HG03103 (cell line): ENCODE measurements at regions not wholly inside any gene's neighbourhood (a gene's known extent, or its start where the extent isn't known, plus 50 kb on each side); places are given as distances from the start of the nearest gene placed in this dataset.
"Not testable (repeated sequence)": the region's sequence is repeated elsewhere in the genome, so short reads cannot be mapped to it uniquely, and the experiment has no call there.

Source experiments
- ATAC-seq: cut with Tn5 transposase; IDR thresholded peaks from one replicate; pipeline ENCODE4 v1.9.1; 2021; ENCODE audit warnings: low read depth; ENCODE audit not compliant: unreplicated experiment

GRCh38 chr11:42802201-42802899 lies 509.4 kb upstream of the API5 start:
- no peak for ATAC-seq

- ATAC-seq, result no peak
Observed at GRCh38 chr11:42806191-42806590, 505.6 kb upstream of the API5 start.

GRCh38 chr11:42812361-42812760 lies 499.4 kb upstream of the API5 start:
- ATAC-seq, result no peak

- ATAC-seq, result no peak
Observed at GRCh38 chr11:42812960-42813359, 498.8 kb upstream of the API5 start.

GRCh38 chr11:42816471-42816870 lies 495.3 kb upstream of the API5 start:
- ATAC-seq, result no peak

- ATAC-seq, result no peak
Observed at GRCh38 chr11:42819126-42819525, 492.7 kb upstream of the API5 start.

GRCh38 chr11:42822188-42822587 lies 489.6 kb upstream of the API5 start:
- not testable (repeated sequence) for ATAC-seq

GRCh38 chr11:42823546-42823945 lies 488.2 kb upstream of the API5 start:
- no peak for ATAC-seq

GRCh38 chr11:42824067-42824466 lies 487.7 kb upstream of the API5 start:
- no peak for ATAC-seq

GRCh38 chr11:42825598-42825997 lies 486.2 kb upstream of the API5 start:
- no peak for ATAC-seq

- no peak for ATAC-seq
Observed at GRCh38 chr11:42827845-42828244, 484.0 kb upstream of the API5 start.

GRCh38 chr11:42837994-42838393 lies 473.8 kb upstream of the API5 start:
- no peak for ATAC-seq

GRCh38 chr11:42840176-42840829 lies 471.5 kb upstream of the API5 start:
- ATAC-seq, result no peak

- ATAC-seq, result no peak
Observed at GRCh38 chr11:42840860-42841259, 470.9 kb upstream of the API5 start.

GRCh38 chr11:42841556-42841955 lies 470.2 kb upstream of the API5 start:
- ATAC-seq, result no peak

- no peak for ATAC-seq
Observed at GRCh38 chr11:42849362-42849761, 462.4 kb upstream of the API5 start.

GRCh38 chr11:42857344-42857743 lies 454.5 kb upstream of the API5 start:
- no peak for ATAC-seq

GRCh38 chr11:42870480-42870879 lies 441.3 kb upstream of the API5 start:
- ATAC-seq, result no peak

- not testable (repeated sequence) for ATAC-seq
Observed at GRCh38 chr11:42873800-42874405, 437.9 kb upstream of the API5 start.

- not testable (repeated sequence) for ATAC-seq
Observed at GRCh38 chr11:42881335-42881734, 430.5 kb upstream of the API5 start.

GRCh38 chr11:42890773-42891172 lies 421.0 kb upstream of the API5 start:
- no peak for ATAC-seq

GRCh38 chr11:42901084-42901483 lies 410.7 kb upstream of the API5 start:
- ATAC-seq, result no peak
